Lung (tissue), 11 donors: ENCODE measurements at regions not wholly inside any gene's neighbourhood (a gene's known extent, or its start where the extent isn't known, plus 50 kb on each side); places are given as distances from the start of the nearest gene placed in this dataset.
"Not testable (repeated sequence)": the region's sequence is repeated elsewhere in the genome, so short reads cannot be mapped to it uniquely, and the experiment has no call there.

Experiments used
- ATAC-seq: fragments of 200-7000 bp; cut with Tn5 transposase; one replicate; pipeline ENCODE4 v1.9.1; 2020; ENCODE audit warnings: moderate number of reproducible peaks; ENCODE audit not compliant: insufficient read depth, low FRiP score
- DNase-seq, 3 donors: peaks; one replicate each; pipeline ENCODE4 v3.0.0-alpha.2; 2013 to 2017
- H3K27ac ChIP-seq, 2 donors: one replicate each; pipeline ENCODE4 v1.5.1; 2013; ENCODE audit warnings: mild to moderate bottlenecking in 2 of 2, moderate library complexity in 2 of 2, control low read depth in 1 of 2, inconsistent platforms in 1 of 2, low read depth in 1 of 2, low read length in 1 of 2
- H3K27me3 ChIP-seq, 3 donors: one replicate each; pipeline ENCODE4 v1.5.1; 2013; ENCODE audit warnings: low read length in 2 of 3; ENCODE audit not compliant: control insufficient read depth in 3 of 3, insufficient read depth in 3 of 3
- H3K36me3 ChIP-seq, 4 donors: one replicate each; pipeline ENCODE4 v1.5.1; 2013; ENCODE audit warnings: low read length in 4 of 4, mild to moderate bottlenecking in 1 of 4, moderate library complexity in 1 of 4; ENCODE audit not compliant: control insufficient read depth in 4 of 4, insufficient read depth in 4 of 4
- H3K4me1 ChIP-seq, 5 donors: one replicate each; pipeline ENCODE4 v1.5.1; 2013; ENCODE audit warnings: low read length in 5 of 5, mild to moderate bottlenecking in 2 of 5, moderate library complexity in 1 of 5; ENCODE audit not compliant: control insufficient read depth in 5 of 5, insufficient read depth in 5 of 5
- H3K4me3 ChIP-seq: one replicate; pipeline ENCODE4 v1.5.1; 2013; ENCODE audit warnings: mild to moderate bottlenecking, control low read depth, moderate library complexity
- H3K9ac ChIP-seq, 2 donors: one replicate each; pipeline ENCODE4 v1.5.1; 2013; ENCODE audit warnings: low read length in 2 of 2, control low read depth in 1 of 2; ENCODE audit not compliant: insufficient read depth in 1 of 2
- H3K9me3 ChIP-seq, 4 donors: one replicate each; pipeline ENCODE4 v1.5.1; 2013; ENCODE audit warnings: low read length in 3 of 4, mild to moderate bottlenecking in 1 of 4, moderate library complexity in 1 of 4; ENCODE audit not compliant: control insufficient read depth in 4 of 4, insufficient read depth in 3 of 4
- CTCF ChIP-seq: IDR thresholded peaks from 2 replicates; pipeline ENCODE4 v1.5.1; 2012; ENCODE audit warnings: mild to moderate bottlenecking; ENCODE audit errors: control extremely low read depth, extremely low read depth
- WGBS, 2 donors: extraction: QIAGEN DNeasy Blood & Tissue Kit; methylation state at CpG; one replicate each; pipeline ENCODE4 v1.1.7; 2013; 5-methylcytosine and 5-hydroxymethylcytosine counted together
- donor health status: control.
- donor health status: control.
- donor health status: Bipolar disorder and iron deficiency.
- donor health status: healthy.
- donor health status: DM: yes; HTN: yes; CAD: no.

- no peaks in the 10 kb centered on the region for H3K36me3 ChIP-seq
- DNase-seq = no peak
- H3K27ac ChIP-seq = no peak overlapping the region
- H3K27me3 ChIP-seq = no peaks in the 10 kb centered on the region
- WGBS, 2 donors = 68 to 77% methylated on average over 20 of the region's 20 CpGs
- no peak overlapping the region for H3K4me3 ChIP-seq
- TF ChIP-seq CTCF = no peak
- ATAC-seq = no peak
- no peak overlapping the region for H3K9ac ChIP-seq
- H3K9me3 ChIP-seq = peaks cover 0 to 21% (median 3%) of the 10 kb centered on the region in 4 donors
- no peaks in the 10 kb centered on the region for H3K4me1 ChIP-seq
These were observed 1932.2 kb upstream of the DEFB115 start for GRCh38 chr20:29325304-29325640.

- WGBS, 2 donors = 65 to 81% methylated on average over 6 to 15 of the region's 17 CpGs
- H3K4me1 ChIP-seq, H3K27ac ChIP-seq, ATAC-seq, H3K9ac ChIP-seq, H3K4me3 ChIP-seq, DNase-seq, H3K36me3 ChIP-seq, H3K27me3 ChIP-seq: not testable (repeated sequence)
- peaks cover 0 to 21% (median 3%) of the 10 kb centered on the region in 4 donors for H3K9me3 ChIP-seq
These were observed 1931.7 kb upstream of the DEFB115 start for GRCh38 chr20:29325781-29326180.

- no peak for TF ChIP-seq CTCF
- DNase-seq (no peak), ATAC-seq (peak; percentile 11)
- H3K9ac ChIP-seq = no peak overlapping the region
- H3K9me3 ChIP-seq = peaks cover 0 to 23% (median 4%) of the 10 kb centered on the region in 4 donors
- H3K27ac ChIP-seq = no peak overlapping the region
- 77 to 79% methylated on average over 27 of the region's 27 CpGs for WGBS, 2 donors
- H3K4me3 ChIP-seq = no peak overlapping the region
- no peaks in the 10 kb centered on the region for H3K4me1 ChIP-seq
- H3K36me3 ChIP-seq = no peaks in the 10 kb centered on the region
- H3K27me3 ChIP-seq = no peaks in the 10 kb centered on the region
These were observed 1930.9 kb upstream of the DEFB115 start for GRCh38 chr20:29326376-29327070.

- H3K27me3 ChIP-seq, ATAC-seq, H3K4me3 ChIP-seq, H3K36me3 ChIP-seq, DNase-seq, H3K27ac ChIP-seq, H3K9ac ChIP-seq, H3K4me1 ChIP-seq: not testable (repeated sequence)
- H3K9me3 ChIP-seq = peaks cover 0 to 23% (median 5%) of the 10 kb centered on the region in 4 donors
- 45 to 49% methylated on average over 27 to 33 of the region's 33 CpGs for WGBS, 2 donors
These were observed 1929.7 kb upstream of the DEFB115 start for GRCh38 chr20:29327600-29328420.

GRCh38 chr20:29330429-29331115, 1926.9 kb upstream of the DEFB115 start:
- not testable (repeated sequence) for H3K9ac ChIP-seq, DNase-seq, H3K4me1 ChIP-seq, H3K36me3 ChIP-seq, H3K4me3 ChIP-seq, H3K27me3 ChIP-seq, H3K27ac ChIP-seq, ATAC-seq
- 53 to 56% methylated on average over 10 of the region's 10 CpGs for WGBS, 2 donors
- H3K9me3 ChIP-seq = peaks cover 0 to 20% (median 9%) of the 10 kb centered on the region in 4 donors
